GM12873 (cell line): ENCODE measurements at regions not wholly inside any gene's neighbourhood (a gene's known extent, or its start where the extent isn't known, plus 50 kb on each side); places are given as distances from the start of the nearest gene placed in this dataset.

Source experiments
- CTCF ChIP-seq: IDR thresholded peaks from 2 replicates; pipeline ENCODE4 v1.5.1; 2012; ENCODE audit warnings: low read depth, mild to moderate bottlenecking, moderate library complexity, low read length, control low read depth; ENCODE audit not compliant: insufficient read depth; ENCODE audit errors: missing control alignments

GRCh38 chr9:23309800-23310199 lies 516.2 kb downstream of the ELAVL2 start:
- no peak for TF ChIP-seq CTCF

GRCh38 chr9:23314247-23314646 lies 511.8 kb downstream of the ELAVL2 start:
- no peak for TF ChIP-seq CTCF

GRCh38 chr9:23319092-23319491 lies 506.9 kb downstream of the ELAVL2 start:
- TF ChIP-seq CTCF = no peak

GRCh38 chr9:23321049-23321448 lies 505.0 kb downstream of the ELAVL2 start:
- no peak for TF ChIP-seq CTCF

- no peak for TF ChIP-seq CTCF
These were observed 503.6 kb downstream of the ELAVL2 start for GRCh38 chr9:23322392-23322791.

GRCh38 chr9:23324511-23324910 lies 501.5 kb downstream of the ELAVL2 start:
- no peak for TF ChIP-seq CTCF

GRCh38 chr9:23326597-23326996 lies 499.4 kb downstream of the ELAVL2 start:
- no peak for TF ChIP-seq CTCF
